IMR-90 (cell line): ENCODE measurements at regions not wholly inside any gene's neighbourhood (a gene's known extent, or its start where the extent isn't known, plus 50 kb on each side); places are given as distances from the start of the nearest gene placed in this dataset.

Experiments
- ATAC-seq: fragments of 200-7000 bp; cut with Tn5 transposase; 2 replicates; pipeline ENCODE4 v1.9.1; 2020; ENCODE audit warnings: low read depth, mild to moderate bottlenecking, moderate library complexity
- BruUV-seq: library from RNA; stranded (reverse); fragments of 400-500 nt; replicated peaks from 2 replicates; lab custom pipeline; 2021; lab: Mats Ljungman, UMichigan
- CTCF ChIA-PET: fragments of 300-600 bp; formaldehyde crosslinking; extraction: SDS; loops from one replicate; lab custom pipeline; 2021; ENCODE audit warnings: antibody characterized with exemption; lab: Yijun Ruan, JAX
- POLR2A ChIA-PET: fragments of 300-600 bp; sonication (Branson Sonifier 250); formaldehyde crosslinking; loops from one replicate; lab custom pipeline; 2022; ENCODE audit warnings: antibody characterized with exemption; ENCODE audit not compliant: unreplicated experiment; lab: Charles Lee
- DNase-seq: peaks from one replicate; pipeline ENCODE4 v3.0.0; 2013
- H2AFZ ChIP-seq: replicated peaks from 2 replicates; pipeline ENCODE3; 2013; ENCODE audit warnings: low read length, mild to moderate bottlenecking; ENCODE audit not compliant: poor library complexity
- H2AK5ac ChIP-seq: 2 replicates; pipeline ENCODE4 v1.6.1; 2013; ENCODE audit warnings: low read depth, low read length, inconsistent platforms
- H2AK9ac ChIP-seq: replicated peaks from 2 replicates; pipeline ENCODE3; 2013; ENCODE audit warnings: mild to moderate bottlenecking, low read depth, low read length, moderate library complexity; ENCODE audit not compliant: poor library complexity
- H2BK120ac ChIP-seq: 2 replicates; pipeline ENCODE4 v1.6.1; 2013; ENCODE audit warnings: low read depth, low read length, inconsistent platforms
- H2BK15ac ChIP-seq: 3 replicates; pipeline ENCODE4 v1.6.1; 2013; ENCODE audit warnings: low read depth, low read length, inconsistent platforms
- H2BK20ac ChIP-seq: 2 replicates; pipeline ENCODE4 v1.6.1; 2013; ENCODE audit warnings: low read depth, mild to moderate bottlenecking, inconsistent platforms, low read length, moderate library complexity
- H2BK5ac ChIP-seq: 2 replicates; pipeline ENCODE4 v1.6.1; 2013; ENCODE audit warnings: mild to moderate bottlenecking, low read depth, low read length, inconsistent platforms; ENCODE audit not compliant: poor library complexity, severe bottlenecking
- H3K14ac ChIP-seq: replicated peaks from 2 replicates; pipeline ENCODE4 v1.6.1; 2013; ENCODE audit warnings: low read depth, low read length, inconsistent platforms
- H3K18ac ChIP-seq: 2 replicates; pipeline ENCODE4 v1.6.1; 2013; ENCODE audit warnings: low read depth, low read length, control low read depth
- H3K23ac ChIP-seq: 2 replicates; pipeline ENCODE4 v1.6.1; 2013; ENCODE audit warnings: low read depth, low read length, inconsistent platforms
- H3K27ac ChIP-seq: 2 replicates; pipeline ENCODE4 v1.5.1; 2013; ENCODE audit warnings: mild to moderate bottlenecking, control low read depth, low read length; ENCODE audit not compliant: insufficient read depth
- H3K27me3 ChIP-seq: 2 replicates; pipeline ENCODE4 v1.6.1; 2013; ENCODE audit warnings: low read length; ENCODE audit not compliant: control insufficient read depth, insufficient read depth
- H3K36me3 ChIP-seq: 2 replicates; pipeline ENCODE4 v1.6.1; 2013; ENCODE audit warnings: low read length, mixed read lengths; ENCODE audit not compliant: control insufficient read depth, insufficient read depth
- H3K4ac ChIP-seq: 2 replicates; pipeline ENCODE4 v1.6.1; 2013; ENCODE audit warnings: low read depth, low read length, inconsistent platforms
- H3K4me1 ChIP-seq: 2 replicates; pipeline ENCODE4 v1.6.1; 2013; ENCODE audit warnings: low read length, mixed read lengths; ENCODE audit not compliant: control insufficient read depth, insufficient read depth
- H3K4me2 ChIP-seq: 2 replicates; pipeline ENCODE4 v1.6.1; 2013; ENCODE audit warnings: low read depth, mild to moderate bottlenecking, control low read depth, low read length, moderate library complexity
- H3K4me3 ChIP-seq: 2 replicates; pipeline ENCODE4 v1.5.1; 2013; ENCODE audit warnings: low read depth, mild to moderate bottlenecking, control low read depth, low read length, moderate library complexity; ENCODE audit not compliant: insufficient read depth
- H3K56ac ChIP-seq: 2 replicates; pipeline ENCODE4 v1.6.1; 2013; ENCODE audit warnings: low read length, inconsistent platforms; ENCODE audit not compliant: insufficient read depth; ENCODE audit errors: extremely low read depth
- H3K79me1 ChIP-seq, 2 experiments: 2 replicates each; pipeline ENCODE4 v1.6.1; 2013; ENCODE audit warnings: low read length in 2 of 2, inconsistent platforms in 1 of 2, low read depth in 1 of 2
- H3K9ac ChIP-seq: 2 replicates; pipeline ENCODE4 v1.6.1; 2013; ENCODE audit warnings: low read depth, low read length, control low read depth
- H3K9me1 ChIP-seq: 2 replicates; pipeline ENCODE4 v1.6.1; 2013; ENCODE audit warnings: low read length, inconsistent platforms; ENCODE audit not compliant: insufficient read depth
- H3K9me3 ChIP-seq: 2 replicates; pipeline ENCODE4 v1.6.1; 2013; ENCODE audit warnings: low read length; ENCODE audit not compliant: control insufficient read depth, insufficient read depth
- H4K20me1 ChIP-seq: 2 replicates; pipeline ENCODE4 v1.6.1; 2013; ENCODE audit warnings: low read length, inconsistent platforms; ENCODE audit not compliant: insufficient read depth
- H4K5ac ChIP-seq: 2 replicates; pipeline ENCODE4 v1.6.1; 2013; ENCODE audit warnings: mild to moderate bottlenecking, low read depth, low read length, control low read depth
- H4K8ac ChIP-seq, 2 experiments: 2 replicates each; pipeline ENCODE4 v1.6.1; 2013; ENCODE audit warnings: low read depth in 2 of 2, low read length in 2 of 2, control low read depth in 1 of 2, inconsistent platforms in 1 of 2
- H4K91ac ChIP-seq: 2 replicates; pipeline ENCODE4 v1.6.1; 2013; ENCODE audit warnings: low read depth, low read length, inconsistent platforms; ENCODE audit not compliant: insufficient read depth
- CEBPB ChIP-seq: IDR thresholded peaks from 2 replicates; pipeline ENCODE4 v1.6.1; 2012; ENCODE audit warnings: low read depth, low read length, improper control_type of control experiment
- FOS ChIP-seq: fragments of 150-350 bp; IDR thresholded peaks from 2 replicates; pipeline ENCODE4 v1.6.1; 2016; ENCODE audit warnings: low read depth, low read length
- NFE2L2 ChIP-seq: fragments of 150-350 bp; IDR thresholded peaks from 2 replicates; pipeline ENCODE4 v1.6.1; 2016; ENCODE audit warnings: low read depth, mild to moderate bottlenecking, low read length
- POLR2A ChIP-seq: IDR thresholded peaks from 2 replicates; pipeline ENCODE4 v1.6.1; 2012; ENCODE audit warnings: mild to moderate bottlenecking, low read depth, low read length
- WGBS, 2 experiments: methylation state at CpG; one replicate each; pipeline versions ENCODE4 v1.1.5 to v1.1.7; 2013; ENCODE audit warnings: missing lambda C conversion rate in 2 of 2; ENCODE audit not compliant: insufficient read length in 1 of 2; ENCODE audit errors: extremely low coverage in 2 of 2; 5-methylcytosine and 5-hydroxymethylcytosine counted together
- dilution Hi-C: fragments of 300-500 bp; cut with HindIII; formaldehyde crosslinking; loops from one replicate; pipeline ENCODE4 v1.14.3; 2018; ENCODE audit warnings: low sequenced_read_pairs; ENCODE audit not compliant: unreplicated experiment
- in situ Hi-C: fragments of 300-500 bp; cut with MboI; formaldehyde crosslinking; loops from 3 replicates; pipeline ENCODE4 v1.14.3; 2019; ENCODE audit warnings: low sequenced_read_pairs, inconsistent platforms, mixed read lengths
- intact Hi-C: fragments of 100-400 bp; cut with micrococcal nuclease; formaldehyde crosslinking; loops from 2 replicates; pipeline ENCODE4 v1.10.0; 2022

- Histone ChIP-seq H4K91ac (no peak overlapping the region), H4K8ac (no peak overlapping the region), H2BK5ac (no peak overlapping the region), H3K79me1 (no peaks in the 10 kb centered on the region), H3K4me1 (no peaks in the 10 kb centered on the region), H3K9me1 (no peaks in the 10 kb centered on the region), H3K9me3 (peaks cover 2% of the 10 kb centered on the region), H2AFZ (no peak overlapping the region), H2BK20ac (no peak overlapping the region), H2BK120ac (no peak overlapping the region), H3K9ac (no peak overlapping the region), H3K4me3 (no peak overlapping the region), H3K18ac (no peak overlapping the region), H3K36me3 (no peaks in the 10 kb centered on the region), H3K4me2 (no peak overlapping the region), H2AK9ac (no peak overlapping the region), H3K4ac (no peak overlapping the region), H2AK5ac (no peak overlapping the region), H3K27me3 (no peaks in the 10 kb centered on the region), H3K56ac (no peak overlapping the region), H3K27ac (no peak overlapping the region), H4K5ac (no peak overlapping the region), H2BK15ac (no peak overlapping the region), H3K14ac (no peak overlapping the region), H3K23ac (no peak overlapping the region), H4K20me1 (no peaks in the 10 kb centered on the region)
- TF ChIP-seq FOS (no peak), POLR2A (no peak), NFE2L2 (no peak), CEBPB (no peak)
- dilution Hi-C loops, result no loop called here
- BruUV-seq, result no TSS peak
- ChIA-PET CTCF (no interaction called here), POLR2A (no interaction called here)
- DNase-seq, result no peak
- WGBS, 2 experiments, result no CpG with 5 or more reads among the region's 1 CpG
- in situ Hi-C loops, result no loop called here
- ATAC-seq, result no peak
- intact Hi-C loops, result no loop called here
Measured at GRCh38 chr16:63695347-63695746, 1426.5 kb downstream of the CDH11 start.
